Fibroblast of skin of back (primary cell): ENCODE measurements at regions not wholly inside any gene's neighbourhood (a gene's known extent, or its start where the extent isn't known, plus 50 kb on each side); places are given as distances from the start of the nearest gene placed in this dataset.
"Not testable (repeated sequence)": the region's sequence is repeated elsewhere in the genome, so short reads cannot be mapped to it uniquely, and the experiment has no call there.

ENCODE experiments used
- DNase-seq: peaks from one replicate; pipeline ENCODE4 v3.0.0-alpha.2; 2013

- no peak for DNase-seq
Measured at GRCh38 chr9:95784318-95784717, 91.2 kb upstream of the ERCC6L2 start.

DNA sequence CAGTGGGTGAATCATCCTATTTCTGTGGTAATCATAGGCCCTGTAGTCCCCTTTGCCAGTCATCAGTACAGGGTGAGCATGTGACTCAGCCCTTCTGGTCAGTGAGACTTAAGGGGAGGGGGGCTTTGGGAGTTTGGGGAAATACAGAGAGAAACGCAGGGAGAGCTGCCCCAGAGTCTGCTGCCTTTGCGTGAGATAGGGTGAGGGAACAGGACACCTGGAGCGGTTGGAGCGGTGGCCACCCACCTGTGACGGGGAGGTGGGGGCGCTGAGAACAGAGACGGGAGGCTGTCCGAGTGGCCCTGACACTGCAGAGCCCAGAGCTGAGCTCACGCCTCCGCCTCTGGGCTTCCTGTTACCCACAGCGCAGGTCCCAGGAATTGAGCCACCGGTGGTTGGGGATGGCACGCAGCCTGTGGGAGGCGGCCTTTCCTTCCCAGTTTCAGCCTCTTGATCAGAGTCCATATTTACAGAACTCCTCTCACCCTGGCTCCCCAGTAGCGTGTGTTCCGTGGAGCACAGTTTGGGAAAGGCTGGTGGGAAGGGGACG is 92.0 kb upstream of the ERCC6L2 start:
- DNase-seq, result peak; percentile 55

DNA sequence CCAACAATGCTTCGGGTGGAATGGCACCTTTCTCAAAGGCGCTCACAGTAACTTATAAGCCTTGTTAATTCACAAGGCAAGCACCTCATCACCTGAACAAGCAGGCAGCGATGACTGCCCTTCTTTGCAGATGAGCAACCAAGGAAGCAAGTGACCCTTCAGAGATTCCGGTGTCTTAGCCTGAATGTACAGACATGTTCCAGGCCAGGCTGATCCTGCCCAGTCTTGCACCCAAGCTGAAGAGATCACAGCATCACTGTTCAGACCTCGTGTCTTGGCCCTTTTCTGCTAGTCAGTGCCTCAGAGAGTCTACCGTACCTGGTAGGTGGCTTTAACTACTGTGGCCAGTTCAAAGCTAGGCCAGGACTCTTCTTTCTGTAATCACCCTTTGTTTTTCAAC is 94.7 kb upstream of the ERCC6L2 start:
- no peak for DNase-seq

DNA sequence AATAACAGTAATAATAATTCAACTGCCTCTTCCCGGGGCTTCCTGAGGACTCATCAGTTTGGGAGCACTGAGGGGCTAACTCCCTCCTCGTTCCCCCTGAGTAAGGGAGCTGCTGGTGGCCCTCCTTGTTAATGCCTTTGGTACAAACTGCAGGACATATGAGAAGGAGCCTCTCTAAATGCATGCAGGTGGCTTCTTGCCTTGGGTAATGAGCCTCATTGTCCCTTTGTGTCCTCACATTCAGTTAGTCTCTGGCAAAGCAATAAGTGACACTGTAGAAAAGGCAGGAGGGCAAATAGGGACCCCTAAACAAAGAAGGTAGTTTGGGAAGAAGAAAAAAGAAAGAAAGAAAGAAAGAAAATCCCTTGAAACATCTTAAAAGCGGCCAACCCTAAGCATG is 95.4 kb upstream of the ERCC6L2 start:
- DNase-seq, result no peak

- DNase-seq, result not testable (repeated sequence)
Measured at GRCh38 chr9:95779597-95779996, 95.9 kb upstream of the ERCC6L2 start.

- no peak for DNase-seq
Measured at GRCh38 chr9:95778957-95779356, 96.5 kb upstream of the ERCC6L2 start.

DNA sequence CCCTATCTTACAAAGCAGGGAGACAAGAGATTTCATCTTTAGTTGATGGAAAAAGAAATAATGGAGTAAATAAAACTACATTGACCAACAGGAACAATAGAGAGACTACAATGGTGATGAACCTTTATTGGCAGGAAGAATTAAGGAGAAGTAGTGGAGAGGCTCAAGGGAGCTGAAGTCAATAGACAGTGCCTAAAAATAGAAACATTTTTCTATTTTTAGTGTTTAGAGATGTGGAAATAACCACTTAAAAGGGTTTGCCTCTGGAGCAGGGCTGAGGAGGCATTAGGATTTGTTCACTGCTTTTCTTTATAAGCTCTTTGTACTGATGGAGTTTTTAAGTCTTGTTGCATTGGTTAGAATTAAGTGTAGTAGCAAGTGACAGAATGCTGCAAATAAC is 98.4 kb upstream of the ERCC6L2 start:
- DNase-seq, result no peak

GRCh38 chr9:95776176-95776575 is 99.3 kb upstream of the ERCC6L2 start:
- DNase-seq, result no peak

- DNase-seq, result no peak
Measured at GRCh38 chr9:95775191-95775590, 100.3 kb upstream of the ERCC6L2 start.

DNA sequence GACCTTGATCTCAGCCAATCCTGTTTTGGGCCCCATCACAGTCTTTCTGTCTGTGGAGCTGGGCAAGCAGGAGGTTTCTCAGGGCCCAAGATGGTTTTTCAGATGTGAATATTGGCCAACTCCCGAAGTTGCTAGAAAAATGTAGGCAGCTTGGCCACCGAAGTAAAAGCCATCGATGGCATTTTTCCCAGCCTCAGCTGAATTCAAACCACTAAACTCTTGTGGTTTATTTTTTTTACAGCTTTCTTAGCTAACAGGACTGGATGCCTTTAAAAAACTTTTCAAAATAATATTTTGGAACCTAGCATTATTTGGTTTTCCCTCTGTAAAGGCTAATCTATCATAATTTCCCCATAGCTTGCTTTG is 102.5 kb upstream of the ERCC6L2 start:
- peak; percentile 66 for DNase-seq

GRCh38 chr9:95772320-95773052 is 103.0 kb upstream of the ERCC6L2 start:
- DNase-seq, result peak; percentile 27

DNA sequence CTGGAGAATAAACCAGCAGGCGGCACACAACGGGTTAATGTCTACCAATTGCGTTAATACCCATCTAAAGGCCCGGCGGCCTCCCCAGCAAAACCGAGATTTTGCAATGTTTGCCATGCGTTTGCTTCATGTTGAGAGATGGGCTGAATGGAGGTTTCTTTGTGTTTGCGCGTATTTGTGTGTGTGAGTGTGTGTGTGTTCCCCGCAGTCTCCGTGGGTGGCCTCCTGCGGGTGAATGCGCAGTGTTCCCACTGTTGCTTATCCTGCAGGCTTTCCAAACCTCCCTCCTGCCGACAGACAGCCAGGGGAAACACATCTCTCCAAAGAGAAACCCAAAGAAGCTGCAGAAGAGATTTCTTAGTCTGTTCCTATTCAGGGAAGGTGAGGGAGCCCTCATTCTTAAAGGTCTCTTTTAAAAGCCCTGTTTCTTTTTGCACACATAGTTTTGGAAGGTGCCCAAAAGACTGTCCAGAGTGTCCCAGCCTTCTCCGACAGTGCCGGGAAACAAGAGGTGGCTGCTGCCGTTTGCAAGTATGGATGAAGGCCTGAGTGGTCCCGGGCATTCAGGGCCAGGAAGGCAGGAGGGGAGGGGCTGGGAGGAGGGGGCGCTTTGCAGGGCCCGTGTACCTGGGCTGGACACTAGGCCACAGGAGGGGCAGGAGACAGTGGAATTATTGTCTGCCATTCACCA is 103.8 kb upstream of the ERCC6L2 start:
- DNase-seq, result peak; percentile 32

- peak; percentile 43 for DNase-seq
Measured at GRCh38 chr9:95770653-95771131, 104.8 kb upstream of the ERCC6L2 start.

DNA sequence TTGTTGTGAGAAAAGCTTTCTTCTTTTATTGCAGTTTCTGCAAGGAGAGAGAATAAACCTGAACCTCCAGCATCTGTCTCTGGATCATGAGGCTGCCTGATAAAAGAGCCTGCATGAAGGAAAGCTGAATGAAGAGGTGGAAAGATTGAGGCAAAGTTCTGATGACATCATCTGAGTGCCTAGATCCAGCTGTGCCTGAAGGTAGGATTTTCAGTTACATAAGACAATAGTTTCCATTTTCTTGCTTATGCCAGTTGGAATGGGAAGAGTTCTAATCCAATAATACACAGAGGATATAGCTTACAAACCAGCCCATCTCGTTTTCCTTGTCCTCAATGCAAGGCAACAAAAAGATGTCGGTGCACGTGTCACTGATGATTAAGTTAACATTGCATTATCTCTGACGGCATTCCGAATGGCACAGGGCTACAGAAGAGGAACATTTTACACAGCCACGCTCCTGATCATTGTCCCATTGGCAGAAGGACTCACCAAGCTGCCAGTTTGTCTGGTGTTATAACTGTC is 105.5 kb upstream of the ERCC6L2 start:
- DNase-seq, result no peak

DNA sequence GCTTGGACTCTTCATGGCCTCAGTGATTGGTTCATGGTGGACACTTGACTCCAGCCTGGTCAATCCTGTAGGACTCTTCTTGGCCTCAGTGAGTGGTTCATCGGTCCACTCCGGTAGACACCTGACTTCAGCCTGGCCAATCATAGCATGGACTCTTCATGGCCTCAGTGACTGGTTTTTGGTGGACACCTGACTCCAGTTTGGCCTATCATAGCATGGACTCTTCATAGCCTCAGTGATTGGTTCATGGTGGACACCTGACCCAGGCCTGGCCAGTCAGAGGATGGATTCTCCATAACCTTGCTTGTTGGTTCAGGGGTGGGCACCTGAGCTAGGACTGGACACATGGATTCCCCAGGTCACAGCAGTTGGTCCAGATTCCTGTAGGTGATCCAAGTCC is 106.0 kb upstream of the ERCC6L2 start:
- no peak for DNase-seq

GRCh38 chr9:95766906-95767305 is 108.6 kb upstream of the ERCC6L2 start:
- no peak for DNase-seq

DNA sequence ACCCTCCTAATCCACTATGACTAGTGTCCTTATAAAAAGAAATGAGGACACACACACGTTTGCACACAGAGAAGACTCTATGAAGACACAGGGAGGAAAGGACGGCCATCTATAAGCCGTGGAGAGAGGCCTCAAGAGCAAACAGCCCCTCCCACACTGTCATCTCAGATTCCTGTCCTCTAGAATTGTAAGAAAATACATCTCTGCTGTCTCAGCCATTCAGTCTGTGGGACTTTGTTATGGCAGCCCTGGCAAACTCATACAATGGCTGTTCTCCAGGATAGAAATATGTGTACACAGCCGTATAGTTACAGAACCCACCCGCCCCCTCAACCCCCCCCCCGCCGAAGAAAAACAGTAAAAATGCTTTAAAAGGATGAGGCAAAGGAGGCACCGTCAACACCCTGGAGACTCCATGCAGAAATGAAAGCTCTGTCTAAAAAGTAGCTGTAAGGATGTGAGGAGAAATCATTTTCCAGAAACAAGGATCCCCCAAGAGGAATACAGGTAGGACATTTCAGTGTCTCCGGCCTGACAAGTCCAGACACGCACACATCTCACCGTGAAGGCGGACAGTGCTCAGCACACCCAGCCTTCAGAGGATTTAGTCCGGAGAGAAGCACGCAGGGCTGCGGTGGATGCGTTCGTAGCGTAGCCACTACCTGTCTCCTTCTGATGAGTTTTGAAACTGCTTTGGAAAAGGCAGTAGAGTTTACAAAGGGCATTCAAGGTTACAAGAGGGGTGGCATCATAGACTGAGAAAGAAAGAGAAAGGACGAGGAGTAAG is 110.8 kb upstream of the ERCC6L2 start:
- peak; percentile 39 for DNase-seq

DNA sequence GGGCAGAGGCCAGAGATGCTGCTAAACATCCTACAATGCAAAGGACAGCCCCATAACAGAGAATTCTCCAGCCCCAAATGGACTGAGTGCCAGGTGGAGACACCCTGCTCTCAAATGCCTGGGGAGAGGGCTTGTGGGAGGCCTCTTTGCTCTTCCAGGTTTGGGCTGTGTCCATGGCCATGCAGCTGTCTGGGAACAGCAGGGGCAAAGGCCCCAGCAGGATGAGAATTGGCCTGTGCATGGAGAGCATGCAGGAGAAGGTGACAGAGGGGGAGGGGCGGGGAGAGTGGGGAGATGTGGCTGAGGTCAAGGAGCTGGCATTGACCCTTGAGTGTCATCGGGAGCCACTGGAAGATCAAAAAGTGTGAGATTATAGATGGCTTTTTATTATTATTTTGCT is 111.5 kb upstream of the ERCC6L2 start:
- no peak for DNase-seq

DNA sequence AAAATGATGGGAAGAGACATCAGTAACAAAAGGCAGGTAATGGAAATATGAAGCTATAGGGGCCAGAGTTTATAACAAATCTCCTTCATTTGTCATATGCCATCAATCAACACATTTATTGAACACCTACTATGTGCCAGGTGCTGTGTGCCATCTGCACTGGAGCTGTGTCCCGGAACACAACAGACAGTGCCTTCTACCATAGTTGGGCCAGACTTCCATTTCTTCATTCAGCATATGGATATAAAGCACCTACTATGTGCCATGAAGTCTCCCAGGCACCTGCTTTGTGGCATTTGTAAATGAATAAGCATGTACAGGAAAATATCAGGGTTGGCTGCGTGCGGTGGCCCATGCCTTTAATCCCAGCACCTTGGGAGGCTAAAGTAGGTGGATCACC is 112.5 kb upstream of the ERCC6L2 start:
- no peak for DNase-seq

DNA sequence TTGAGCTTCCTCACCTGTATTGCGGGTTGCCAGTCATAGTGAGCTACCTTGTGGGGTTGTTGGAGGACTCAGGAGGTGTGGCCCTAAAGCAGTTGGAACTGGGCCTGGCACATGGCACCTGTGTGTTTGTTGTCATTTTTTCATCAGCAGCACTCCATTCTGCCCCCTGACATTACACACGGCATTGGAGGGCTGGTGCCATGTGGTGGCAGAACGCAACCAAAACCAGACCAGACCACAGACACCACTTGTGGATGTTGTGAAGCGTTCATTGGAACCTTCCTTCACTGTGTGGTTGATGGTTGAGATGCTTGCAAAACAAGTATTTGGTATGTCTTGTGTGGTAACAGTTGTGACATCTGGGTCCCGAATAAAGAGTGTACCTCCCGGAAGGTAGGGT is 113.2 kb upstream of the ERCC6L2 start:
- no peak for DNase-seq

GRCh38 chr9:95760791-95761190 is 114.7 kb upstream of the ERCC6L2 start:
- DNase-seq, result no peak

DNA sequence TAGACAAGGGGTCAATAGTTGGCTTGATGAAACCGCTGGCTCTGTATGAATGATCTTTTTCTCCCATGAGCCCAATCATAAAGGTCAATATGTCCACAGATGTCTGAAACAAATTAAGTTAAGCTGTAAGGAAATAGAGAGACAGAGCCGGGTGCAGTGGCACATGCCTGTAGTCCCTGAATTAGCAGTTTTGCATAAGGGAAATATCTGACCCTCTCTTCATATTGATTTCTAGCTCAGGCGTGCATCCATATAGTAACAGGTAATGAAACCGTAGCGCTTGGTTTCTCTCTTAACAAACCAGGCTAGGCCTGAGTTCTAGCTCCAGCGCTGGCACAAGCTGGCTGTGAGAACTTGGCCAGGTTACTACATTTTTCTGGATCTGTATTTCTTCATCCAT is 118.1 kb upstream of the ERCC6L2 start:
- DNase-seq, result no peak

GRCh38 chr9:95756986-95757385 is 118.5 kb upstream of the ERCC6L2 start:
- DNase-seq, result peak; percentile 80
